ENCODE measurements at regions not wholly inside any gene's neighbourhood (a gene's known extent, or its start where the extent isn't known, plus 50 kb on each side); places are given as distances from the start of the nearest gene placed in this dataset.

DNA sequence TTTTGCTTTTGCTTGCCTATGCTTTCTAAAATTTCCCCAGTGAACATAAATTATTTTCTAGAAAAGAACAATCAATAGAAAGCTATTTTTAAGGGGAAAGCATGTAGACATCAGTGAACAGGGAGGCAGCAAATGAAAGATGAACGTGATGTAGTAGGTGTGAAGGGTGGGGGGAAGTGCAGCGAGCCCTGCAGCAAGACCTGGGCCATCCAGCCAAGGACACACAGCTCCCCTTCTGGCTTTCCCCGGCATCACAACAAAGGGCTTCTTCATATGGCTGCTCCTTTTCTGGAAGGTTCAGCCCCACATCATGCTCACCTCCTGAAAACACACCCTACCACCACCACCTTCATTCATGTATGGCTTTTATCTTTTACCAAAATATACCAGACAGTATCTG lies 109.2 kb upstream of the ETS2 start:
- no peak for DNase-seq (ENCODE audit: low read depth in 2 of 2)

DNA sequence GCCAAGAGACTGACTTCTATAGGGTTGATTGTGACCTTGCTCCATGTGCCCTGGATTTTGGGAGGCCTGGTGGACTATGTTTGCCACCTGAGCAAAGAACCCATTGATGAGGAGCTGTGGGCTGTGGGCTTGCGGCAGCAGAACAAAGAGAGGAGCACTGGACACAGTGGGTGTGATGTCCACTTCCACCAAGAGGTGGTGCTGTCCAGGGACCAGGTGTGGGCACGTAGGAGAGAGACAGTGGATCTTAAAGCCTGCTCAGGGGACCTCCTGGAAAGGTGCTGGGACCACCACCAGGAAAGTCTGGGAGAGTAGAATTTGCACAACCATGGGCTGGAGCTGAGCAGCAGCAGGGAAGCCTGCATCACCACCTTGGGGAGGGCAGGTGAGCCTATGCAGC lies 106.7 kb upstream of the ETS2 start:
- DNase-seq (ENCODE audit: low read depth in 2 of 2) = no peak

DNA sequence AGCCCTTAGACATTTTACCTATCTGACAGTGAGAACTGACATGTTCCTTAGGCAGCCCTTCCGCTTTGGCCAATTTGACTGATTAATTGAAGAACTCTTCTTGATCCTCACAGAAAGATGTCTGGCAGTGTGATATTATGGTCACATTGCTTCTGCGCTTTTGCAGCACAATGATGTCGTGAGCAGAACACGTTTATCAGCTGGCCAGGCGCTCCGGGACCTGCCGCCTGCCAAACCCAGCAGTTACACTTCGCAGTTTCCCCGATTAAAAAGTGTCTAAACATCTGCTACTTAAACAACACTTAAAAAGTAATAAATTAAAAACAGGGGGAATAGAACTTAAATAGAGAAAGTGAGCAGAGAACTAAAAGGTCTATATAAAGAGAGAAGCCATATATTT lies 103.5 kb upstream of the ETS2 start:
- DNase-seq (ENCODE audit: low read depth in 2 of 2) = no peak

DNA sequence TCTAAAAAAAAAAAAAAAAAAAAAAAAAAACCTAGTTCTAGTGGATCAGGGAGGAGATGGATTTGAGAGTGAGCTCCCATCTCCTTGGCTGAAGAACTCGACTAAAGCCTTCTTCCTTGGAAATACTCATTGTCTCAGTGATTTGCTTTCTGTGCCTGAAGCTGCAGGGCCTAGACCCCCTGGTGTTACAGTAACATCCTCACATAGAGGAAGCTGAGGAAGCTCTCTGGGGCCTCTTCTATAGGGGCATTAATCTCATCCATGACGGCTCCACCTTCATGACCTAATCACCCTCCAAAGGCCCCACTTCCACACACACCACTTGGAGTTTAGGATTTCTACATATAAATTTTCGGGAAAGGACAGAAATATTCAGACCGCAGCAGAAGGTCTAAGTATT lies 95.9 kb upstream of the ETS2 start:
- DNase-seq (ENCODE audit: low read depth in 2 of 2) = no peak

DNA sequence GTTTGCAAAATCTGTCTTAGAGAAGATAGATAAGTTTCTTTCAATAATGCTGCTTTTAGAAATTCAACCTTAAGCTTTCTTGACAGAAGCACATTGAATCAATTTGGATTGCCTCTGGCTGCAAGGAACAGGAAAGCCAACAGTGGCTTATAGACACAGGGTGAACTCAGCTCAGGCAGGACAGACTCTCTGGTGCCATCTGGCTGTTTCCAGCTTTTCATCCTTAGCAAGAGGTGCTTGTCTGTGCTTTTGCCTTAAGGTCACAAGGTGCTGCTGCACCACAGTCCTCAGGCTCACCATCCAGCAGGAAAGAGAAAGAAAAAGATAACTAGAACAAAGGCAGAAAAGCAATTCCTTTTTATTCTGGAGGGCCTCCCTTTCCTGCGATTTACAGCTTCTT lies 93.7 kb upstream of the ETS2 start:
- DNase-seq (ENCODE audit: low read depth in 2 of 2) = no peak

DNA sequence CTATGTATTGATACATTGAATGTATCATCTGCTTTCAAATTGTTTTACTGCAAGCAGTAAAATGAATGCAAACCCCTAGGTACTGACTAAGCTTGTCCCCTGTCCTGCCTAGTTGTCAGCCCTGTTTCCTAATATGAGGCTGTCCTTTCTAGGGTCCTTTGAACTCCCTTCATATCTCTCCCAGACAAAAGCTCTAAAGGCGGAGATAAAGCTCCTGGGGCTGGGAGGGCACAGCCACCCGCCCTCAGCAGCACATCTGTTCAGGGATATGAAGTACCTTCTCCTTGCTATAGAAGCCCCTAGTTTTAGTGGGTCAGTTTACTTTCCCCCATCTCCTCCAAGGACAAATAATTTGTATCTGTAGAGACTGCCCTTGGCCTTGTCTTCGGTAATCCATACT lies 93.1 kb upstream of the ETS2 start:
- DNase-seq (ENCODE audit: low read depth in 2 of 2) = no peak

DNA sequence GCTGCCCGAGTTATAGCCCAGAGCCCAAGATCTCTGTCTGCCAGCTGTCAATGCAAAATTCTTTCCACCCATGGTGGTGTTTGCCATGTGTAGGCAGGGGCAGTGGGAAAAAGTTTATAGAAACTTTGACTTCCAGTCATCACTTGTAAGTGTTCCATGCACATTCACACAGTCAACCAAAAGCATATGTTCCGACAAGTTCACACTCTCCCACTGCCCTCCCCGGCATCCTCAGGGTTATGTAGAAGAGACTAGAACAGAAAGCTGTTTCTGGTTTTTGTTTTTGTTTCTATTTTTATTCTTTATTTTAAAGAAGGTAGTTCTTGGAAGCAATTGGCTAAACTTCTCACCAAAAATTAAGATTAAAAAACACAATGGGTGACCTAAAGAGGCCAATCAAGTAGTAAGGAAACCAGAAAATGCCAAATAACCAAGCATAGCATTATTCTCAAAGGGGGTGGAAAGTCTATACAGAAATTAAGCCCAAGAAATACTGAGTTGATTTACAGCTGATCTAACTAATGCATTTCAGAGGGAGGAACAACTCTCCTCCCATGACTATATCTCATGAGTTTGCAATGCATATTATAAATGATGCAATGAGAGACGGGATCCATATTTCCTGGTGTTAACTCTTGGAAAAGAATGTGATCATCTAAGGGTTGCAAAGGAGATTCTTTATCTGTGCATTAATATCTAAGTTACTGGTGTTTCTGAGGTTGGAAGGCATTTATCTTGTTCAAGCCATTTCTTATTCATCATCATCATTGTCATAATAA lies 91.5 kb upstream of the ETS2 start:
- no peak for DNase-seq (ENCODE audit: low read depth in 2 of 2)

DNA sequence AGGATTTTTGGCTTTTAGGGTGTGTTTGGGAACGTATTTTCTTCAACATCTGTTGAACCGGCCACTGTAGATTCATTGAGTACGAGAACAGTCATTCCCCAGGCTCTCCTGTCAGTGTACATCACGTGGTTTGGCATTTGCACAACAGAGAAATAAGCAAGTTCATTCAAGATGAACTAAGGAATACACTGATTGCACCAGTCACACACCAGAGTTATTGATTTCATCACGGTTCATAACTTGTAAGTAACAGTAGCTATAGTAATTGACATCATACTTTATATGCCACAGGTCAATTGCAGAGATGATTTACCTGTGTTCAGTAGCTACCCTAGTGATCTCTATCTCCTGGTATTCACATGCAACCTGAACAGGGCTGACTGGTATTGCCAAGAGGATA lies 90.7 kb upstream of the ETS2 start:
- DNase-seq (ENCODE audit: low read depth in 2 of 2) = no peak

DNA sequence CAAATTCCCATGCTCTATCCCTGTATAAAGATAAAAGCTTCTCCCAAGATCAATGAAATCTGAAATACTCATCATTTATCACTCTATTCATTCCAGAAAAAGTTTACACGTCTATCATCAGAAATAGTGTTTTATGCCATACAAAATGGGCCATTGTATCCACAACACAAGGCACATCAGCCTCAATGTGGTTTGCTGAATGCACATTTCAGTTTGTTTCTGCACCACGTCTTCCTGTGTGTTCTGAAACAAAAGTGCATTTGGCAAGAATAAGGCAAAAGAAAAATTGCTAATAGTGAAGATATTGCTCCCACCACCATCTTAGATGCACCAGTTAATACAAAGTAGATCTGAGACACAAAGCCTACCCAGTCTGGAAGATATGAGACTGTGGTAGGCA lies 89.6 kb upstream of the ETS2 start:
- no peak for DNase-seq (ENCODE audit: low read depth in 2 of 2)

DNA sequence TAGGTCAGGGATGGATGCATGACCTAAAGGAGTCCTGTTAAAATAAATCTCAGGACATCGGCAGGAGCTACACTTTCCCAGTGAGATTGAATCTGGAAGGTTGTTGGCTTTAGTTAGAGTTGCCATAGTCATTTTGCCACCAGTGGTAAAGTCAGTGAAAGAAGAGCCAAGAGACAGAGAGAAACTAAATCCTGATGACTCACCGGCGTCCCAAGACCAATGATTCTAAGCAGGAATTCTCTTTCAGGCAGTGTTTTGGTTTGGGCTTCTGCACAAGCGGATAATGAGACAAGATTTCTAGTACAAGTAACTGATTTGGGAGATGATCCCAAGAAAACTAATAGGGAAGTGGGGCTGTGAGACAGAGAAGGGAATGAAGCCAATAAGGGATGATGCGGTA lies 88.8 kb upstream of the ETS2 start:
- DNase-seq (ENCODE audit: low read depth in 2 of 2) = no peak

DNA sequence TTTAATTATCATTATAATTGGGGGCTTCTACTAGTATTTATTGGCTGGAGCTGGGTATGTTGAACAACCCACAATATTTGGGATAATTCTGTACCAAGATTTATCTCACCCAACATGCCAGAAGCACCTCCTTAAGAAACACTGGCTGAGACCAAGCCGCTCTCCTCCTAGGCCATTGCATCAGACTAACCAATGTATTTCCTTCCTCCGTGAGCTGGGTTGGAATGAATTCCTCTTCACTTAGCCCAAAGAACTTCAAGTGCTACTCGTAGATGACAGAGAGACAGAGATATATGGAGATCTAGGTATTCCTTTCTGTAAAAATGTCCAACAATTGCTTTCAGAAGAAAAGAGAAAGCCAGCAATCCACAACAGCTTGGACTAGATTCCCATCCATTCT lies 87.2 kb upstream of the ETS2 start:
- no peak for DNase-seq (ENCODE audit: low read depth in 2 of 2)

DNA sequence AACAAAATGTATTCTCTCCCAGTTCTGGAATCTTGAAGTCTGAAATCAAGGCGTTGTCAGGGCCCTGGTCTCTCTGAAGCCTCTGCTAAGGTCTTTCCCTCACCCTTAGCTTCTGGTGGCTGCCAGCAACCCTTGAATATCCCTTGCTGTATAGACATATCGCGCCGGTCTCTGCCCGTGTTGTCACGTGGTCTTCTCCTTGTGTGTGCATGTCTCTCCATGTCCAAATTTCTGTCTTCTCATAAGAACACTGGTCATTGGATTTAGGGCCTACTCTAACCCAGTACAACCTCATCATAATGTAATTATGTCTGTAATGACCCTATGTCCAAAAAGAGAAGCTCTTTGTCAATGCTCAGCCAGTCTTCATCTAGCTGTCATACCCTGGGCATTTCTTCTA lies 85.7 kb upstream of the ETS2 start:
- DNase-seq (ENCODE audit: low read depth in 2 of 2) = no peak

DNA sequence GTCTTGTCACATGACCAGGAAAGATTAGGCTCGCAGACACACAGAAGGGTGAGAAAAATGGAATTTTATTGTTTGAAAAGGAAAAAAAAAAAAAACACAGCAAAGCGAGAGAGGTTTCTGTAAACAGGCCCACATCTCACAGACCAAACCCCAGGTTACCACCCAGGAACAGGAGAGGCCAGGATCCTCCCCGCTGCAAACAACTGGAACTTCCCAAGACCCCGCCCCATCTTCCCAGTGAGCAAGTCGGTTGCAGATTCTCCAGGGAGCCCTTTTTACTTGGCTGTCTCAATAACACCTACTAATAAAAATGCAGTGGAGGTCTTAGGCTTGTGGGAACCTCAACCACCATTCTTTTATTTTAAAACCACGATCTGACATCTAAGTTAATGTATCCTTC lies 84.7 kb upstream of the ETS2 start:
- no peak for DNase-seq (ENCODE audit: low read depth in 2 of 2)

DNA sequence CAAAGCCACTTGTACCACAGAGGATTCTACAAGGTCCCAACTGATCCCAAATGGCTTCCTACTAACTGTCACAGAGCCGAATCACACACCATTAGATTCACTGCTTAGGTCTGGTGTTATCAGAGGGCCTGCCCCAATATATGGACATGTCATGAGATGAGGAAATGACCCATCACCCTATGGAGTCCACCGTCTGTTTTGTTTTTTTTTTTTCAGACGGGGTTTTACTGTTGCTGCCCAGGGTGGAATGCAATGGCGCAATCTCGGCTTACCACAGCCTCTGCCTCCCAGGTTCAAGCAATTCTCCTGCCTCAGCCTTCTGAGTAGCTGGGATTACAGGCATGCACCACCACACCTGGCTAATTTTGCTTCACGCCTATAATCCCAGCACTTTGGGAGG lies 83.8 kb upstream of the ETS2 start:
- DNase-seq (ENCODE audit: low read depth in 2 of 2) = no peak

DNA sequence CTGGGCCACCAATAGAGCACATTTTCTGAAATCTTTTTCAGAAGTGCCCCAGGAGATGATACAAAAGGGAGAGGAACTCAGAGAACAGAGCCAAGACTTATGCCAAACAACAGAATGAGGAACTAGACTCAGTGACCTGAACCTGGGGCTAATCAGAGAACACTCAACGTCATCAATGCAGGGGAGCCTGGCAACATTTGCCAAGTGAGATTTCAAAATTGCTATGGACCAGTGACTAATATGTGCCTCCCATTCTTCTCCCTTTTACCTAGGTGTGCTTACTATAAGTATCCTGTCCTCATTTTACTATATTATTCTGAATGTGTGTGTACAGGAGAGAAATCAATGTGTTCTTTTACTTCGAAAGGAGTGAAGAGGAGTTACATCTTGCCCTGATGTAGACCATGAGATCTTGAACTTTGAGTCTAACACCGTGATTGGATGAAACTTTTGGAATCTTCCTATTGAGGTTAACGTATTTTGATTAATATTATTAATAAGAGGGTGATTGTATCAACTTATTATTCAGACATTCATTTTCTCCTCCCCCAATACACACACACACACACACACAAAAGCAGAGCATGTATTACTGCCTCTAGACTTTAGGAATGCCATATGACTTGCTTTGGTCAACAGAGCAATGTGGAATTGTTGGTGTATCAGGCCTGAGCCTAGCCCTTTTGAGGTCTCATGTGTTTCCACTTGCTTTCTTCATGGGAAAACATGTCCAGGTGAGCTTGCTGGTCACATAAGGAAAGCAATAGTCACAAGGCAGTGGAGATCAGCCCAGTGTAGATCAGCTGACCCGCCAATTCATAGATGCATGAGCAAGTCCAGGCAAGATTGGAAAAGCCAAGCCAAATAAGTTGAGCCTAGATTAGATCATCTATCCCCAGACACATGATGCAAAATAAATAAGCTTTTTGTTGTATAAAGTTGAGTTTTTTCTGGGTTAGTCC lies 80.3 kb upstream of the ETS2 start:
- no peak for DNase-seq (ENCODE audit: low read depth in 2 of 2)

DNA sequence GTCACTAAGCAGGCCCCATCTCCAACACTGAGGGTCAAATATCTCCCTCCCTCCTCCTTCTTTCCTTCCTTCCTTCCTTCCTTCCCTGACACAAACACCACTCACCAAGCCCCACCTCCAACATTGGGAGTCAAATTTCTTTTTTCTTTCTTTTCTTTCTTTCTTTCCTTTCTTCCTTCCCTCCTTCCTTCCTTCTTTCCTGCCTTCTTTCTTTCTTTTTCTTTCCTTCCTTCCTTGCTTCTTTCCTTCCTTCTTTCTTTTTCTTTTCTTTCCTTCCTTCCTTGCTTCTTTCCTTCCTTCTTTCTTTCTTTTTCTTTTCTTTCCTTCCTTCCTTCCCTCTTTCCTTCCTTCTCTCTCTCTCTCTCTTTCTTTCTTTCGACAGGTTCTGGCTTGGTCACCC lies 79.2 kb upstream of the ETS2 start:
- no peak for DNase-seq (ENCODE audit: low read depth in 2 of 2)

DNA sequence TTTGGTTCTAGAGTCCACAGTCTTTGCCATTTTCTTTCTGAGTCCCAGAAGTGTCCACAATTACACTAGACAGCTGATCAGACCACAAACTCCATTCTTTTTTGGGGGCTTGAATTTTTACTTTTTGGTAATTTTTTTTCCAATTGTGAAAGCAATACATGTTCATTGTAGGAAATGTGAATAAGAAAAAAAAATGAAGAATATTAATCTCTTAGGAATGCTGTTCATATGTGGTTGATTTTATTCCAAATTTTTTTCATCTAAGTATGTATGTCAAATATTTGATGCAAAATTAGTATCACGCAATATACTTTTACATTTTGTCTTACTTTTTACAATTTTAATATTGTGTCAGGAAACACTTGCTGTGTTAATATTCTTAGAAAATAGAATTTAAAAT lies 76.4 kb upstream of the ETS2 start:
- DNase-seq (ENCODE audit: low read depth in 2 of 2) = no peak

DNA sequence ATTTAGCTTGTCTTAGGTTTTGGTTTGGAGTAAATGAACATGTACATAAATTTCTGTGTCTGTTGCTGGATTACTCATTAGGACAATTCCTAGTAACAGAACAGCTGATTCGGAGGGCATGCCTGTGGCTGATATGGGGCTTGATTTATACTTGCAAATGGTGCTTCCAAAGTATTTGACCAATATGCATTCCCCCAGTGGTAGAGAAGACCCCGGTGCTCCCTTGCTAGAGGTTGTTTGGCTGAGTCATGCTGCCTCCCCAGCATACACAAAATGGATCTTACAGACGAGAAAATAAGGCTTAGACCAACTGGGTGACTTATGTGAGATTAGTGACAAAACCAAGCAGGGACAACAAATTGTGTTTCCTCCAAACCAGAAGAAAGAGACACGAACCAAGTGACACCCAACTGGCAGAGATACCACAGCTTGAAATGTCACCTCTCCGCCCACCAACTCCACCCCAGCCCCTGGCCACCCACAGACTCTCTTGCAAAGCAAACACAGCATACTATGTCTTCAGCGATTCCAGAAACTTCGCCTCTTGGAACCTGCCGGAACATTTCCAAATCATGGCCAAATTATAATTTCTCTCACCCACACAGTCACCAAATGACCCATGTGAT lies 75.9 kb upstream of the ETS2 start:
- no peak for DNase-seq (ENCODE audit: low read depth in 2 of 2)

DNA sequence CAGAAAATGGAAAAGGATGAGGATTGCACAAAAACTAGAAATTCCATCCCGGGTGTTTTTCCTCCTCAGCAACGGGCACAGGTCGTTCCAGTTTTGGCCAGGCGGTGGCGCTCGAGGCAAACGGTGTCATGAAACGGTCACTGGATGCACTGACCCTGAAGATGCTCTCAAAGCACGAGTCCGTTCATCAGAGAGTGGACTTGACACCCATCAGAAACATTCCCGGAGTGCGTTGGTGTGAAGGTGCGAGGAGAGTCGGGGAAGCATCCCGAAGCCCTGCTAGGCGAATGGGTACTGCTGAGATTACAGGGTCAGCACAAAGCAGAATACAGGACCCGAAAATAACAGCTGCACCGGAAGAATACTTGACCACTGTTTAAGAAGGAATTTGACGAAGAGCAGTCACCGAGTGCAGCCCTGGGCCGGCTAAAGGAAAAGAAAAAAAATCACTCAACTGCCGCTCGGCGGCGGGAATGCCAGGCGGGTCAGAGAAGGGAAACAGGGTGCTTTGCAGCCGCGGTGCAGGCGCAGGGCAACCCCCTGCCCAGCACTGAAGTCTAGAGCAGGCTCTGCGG lies 71.7 kb upstream of the ETS2 start:
- DNase-seq (ENCODE audit: low read depth in 2 of 2) = peak; percentile 54 to 75

DNA sequence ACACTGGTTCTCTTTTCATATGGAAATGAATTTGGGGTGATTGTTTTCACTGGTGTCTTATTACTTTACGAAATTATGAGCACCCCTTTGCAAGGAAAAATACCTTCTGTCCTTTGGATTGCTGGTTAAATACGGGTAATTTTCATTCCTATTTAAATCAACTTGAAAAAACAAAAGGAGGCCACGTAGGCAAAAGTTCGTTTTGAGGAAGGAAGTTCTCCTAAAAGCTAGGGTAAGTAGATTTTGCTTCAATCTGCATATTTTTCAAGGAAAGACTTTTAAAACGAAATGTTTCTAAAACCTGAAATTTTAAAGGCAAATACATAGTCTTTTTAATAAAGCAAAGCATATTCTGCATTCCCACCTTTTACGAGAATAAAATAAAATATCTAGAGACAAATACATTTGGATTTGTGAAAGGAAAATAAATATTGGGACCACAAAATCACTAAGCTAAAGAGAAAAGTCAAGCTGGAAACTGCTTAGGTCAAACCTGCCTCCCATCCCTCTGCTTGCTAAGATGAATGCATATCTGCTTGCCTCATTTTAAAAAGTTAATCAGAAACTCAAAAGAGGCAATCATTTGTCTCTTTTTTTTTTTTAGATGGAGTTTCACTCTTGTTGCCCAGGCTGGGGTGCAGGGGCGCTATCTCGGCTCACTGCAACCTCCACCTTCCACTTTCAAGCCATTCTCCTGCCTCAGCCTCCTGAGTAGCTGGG lies 70.9 kb upstream of the ETS2 start:
- no peak for DNase-seq (ENCODE audit: low read depth in 2 of 2)

DNA sequence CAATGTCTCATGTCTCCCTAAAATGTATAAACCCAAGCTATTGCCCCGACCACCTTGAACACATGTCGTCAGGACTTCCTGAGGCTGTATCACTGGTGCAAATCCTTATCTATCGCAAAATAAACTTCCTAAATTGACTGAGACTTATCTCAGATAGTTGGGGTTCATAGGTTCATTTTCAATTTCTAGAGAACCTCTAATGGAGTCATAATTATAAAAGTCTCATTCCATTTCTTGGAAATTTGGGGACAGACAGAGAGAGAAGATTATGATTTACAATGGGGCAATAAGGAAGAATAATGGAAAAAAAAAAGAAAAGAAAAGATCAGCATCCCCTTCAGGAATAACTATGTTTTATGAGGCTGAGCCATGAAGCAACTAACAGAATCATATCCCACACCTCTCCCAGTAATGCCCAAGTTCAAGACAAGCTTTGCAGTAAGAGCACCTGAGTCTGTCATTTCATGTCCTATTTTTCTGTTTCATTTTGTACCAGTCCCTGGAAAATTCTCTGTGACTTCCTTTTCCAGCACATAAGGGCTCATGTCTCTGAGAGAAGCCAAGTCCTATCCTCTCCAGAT lies 70.0 kb upstream of the ETS2 start:
- no peak for DNase-seq (ENCODE audit: low read depth in 2 of 2)
